ENCODE measurements at regions not wholly inside any gene's neighbourhood (a gene's known extent, or its start where the extent isn't known, plus 50 kb on each side); places are given as distances from the start of the nearest gene placed in this dataset.

- Histone ChIP-seq H3K27ac (ENCODE audit: low read depth, low read length) (no peak overlapping the region), H3K4me2 (ENCODE audit: low read length) (no peak overlapping the region), H3K4me1 (ENCODE audit: control insufficient read depth, low read length) (no peaks in the 10 kb centered on the region), H3K79me2 (ENCODE audit: control insufficient read depth, low read length) (no peaks in the 10 kb centered on the region), H3K4me3 (ENCODE audit: low read length) (no peak overlapping the region), H3K9me2 (replicated peaks; ENCODE audit: control insufficient read depth, low read length) (no peaks in the 10 kb centered on the region), H3K36me3 (ENCODE audit: control insufficient read depth, low read length) (no peaks in the 10 kb centered on the region), H4K20me1 (ENCODE audit: control insufficient read depth, insufficient read depth, low read depth, low read length) (no peaks in the 10 kb centered on the region), H3K27me3 (ENCODE audit: control insufficient read depth, low read length) (no peaks in the 10 kb centered on the region), H3F3A (ENCODE audit: control insufficient read depth, insufficient read depth) (no peaks in the 10 kb centered on the region), H3K9me3 (ENCODE audit: control insufficient read depth, insufficient read depth, low read length) (no peaks in the 10 kb centered on the region)
- TF ChIP-seq CTCF (IDR thresholded peaks at IDR 0.05; ENCODE audit: low read depth, low read length, poor library complexity, severe bottlenecking): no peak
- no peak for TF ChIP-seq EZH2phosphoT487 (IDR thresholded peaks at IDR 0.05; ENCODE audit: borderline replicate concordance, low read length)
Observed at GRCh38 chr11:81899156-81899555, 834.5 kb downstream of the FAM181B start.

- no peaks in the 10 kb centered on the region for H4K20me1 ChIP-seq (ENCODE audit: control insufficient read depth, insufficient read depth, low read depth, low read length)
- H3K4me2 ChIP-seq (ENCODE audit: low read length): no peak overlapping the region
- TF ChIP-seq EZH2phosphoT487 (IDR thresholded peaks at IDR 0.05; ENCODE audit: borderline replicate concordance, low read length) (no peak), CTCF (IDR thresholded peaks at IDR 0.05; ENCODE audit: low read depth, low read length, poor library complexity, severe bottlenecking) (no peak)
- no peaks in the 10 kb centered on the region for H3K79me2 ChIP-seq (ENCODE audit: control insufficient read depth, low read length)
- H3K36me3 ChIP-seq (ENCODE audit: control insufficient read depth, low read length): no peaks in the 10 kb centered on the region
- no peaks in the 10 kb centered on the region for H3K9me2 ChIP-seq (replicated peaks; ENCODE audit: control insufficient read depth, low read length)
- H3K4me1 ChIP-seq (ENCODE audit: control insufficient read depth, low read length): no peaks in the 10 kb centered on the region
- H3F3A ChIP-seq (ENCODE audit: control insufficient read depth, insufficient read depth): no peaks in the 10 kb centered on the region
- no peaks in the 10 kb centered on the region for H3K27me3 ChIP-seq (ENCODE audit: control insufficient read depth, low read length)
- H3K9me3 ChIP-seq (ENCODE audit: control insufficient read depth, insufficient read depth, low read length): no peaks in the 10 kb centered on the region
- no peak overlapping the region for H3K4me3 ChIP-seq (ENCODE audit: low read length)
- H3K27ac ChIP-seq (ENCODE audit: low read depth, low read length): no peak overlapping the region
Observed at GRCh38 chr11:81897639-81898038, 836.0 kb downstream of the FAM181B start.

- no peaks in the 10 kb centered on the region for H3K36me3 ChIP-seq (ENCODE audit: control insufficient read depth, low read length)
- TF ChIP-seq CTCF (IDR thresholded peaks at IDR 0.05; ENCODE audit: low read depth, low read length, poor library complexity, severe bottlenecking) (no peak), EZH2phosphoT487 (IDR thresholded peaks at IDR 0.05; ENCODE audit: borderline replicate concordance, low read length) (no peak)
- H3K9me3 ChIP-seq (ENCODE audit: control insufficient read depth, insufficient read depth, low read length): no peaks in the 10 kb centered on the region
- H3K27me3 ChIP-seq (ENCODE audit: control insufficient read depth, low read length): no peaks in the 10 kb centered on the region
- no peaks in the 10 kb centered on the region for H3F3A ChIP-seq (ENCODE audit: control insufficient read depth, insufficient read depth)
- no peaks in the 10 kb centered on the region for H3K9me2 ChIP-seq (replicated peaks; ENCODE audit: control insufficient read depth, low read length)
- H4K20me1 ChIP-seq (ENCODE audit: control insufficient read depth, insufficient read depth, low read depth, low read length): no peaks in the 10 kb centered on the region
- H3K4me3 ChIP-seq (ENCODE audit: low read length): no peak overlapping the region
- no peak overlapping the region for H3K27ac ChIP-seq (ENCODE audit: low read depth, low read length)
- H3K4me2 ChIP-seq (ENCODE audit: low read length): no peak overlapping the region
- no peaks in the 10 kb centered on the region for H3K4me1 ChIP-seq (ENCODE audit: control insufficient read depth, low read length)
- H3K79me2 ChIP-seq (ENCODE audit: control insufficient read depth, low read length): no peaks in the 10 kb centered on the region
Observed at GRCh38 chr11:81895258-81895657, 838.4 kb downstream of the FAM181B start.
